HG03135 (cell line): ENCODE measurements at regions not wholly inside any gene's neighbourhood (a gene's known extent, or its start where the extent isn't known, plus 50 kb on each side); places are given as distances from the start of the nearest gene placed in this dataset.
"Not testable (repeated sequence)": the region's sequence is repeated elsewhere in the genome, so short reads cannot be mapped to it uniquely, and the experiment has no call there.

ENCODE experiments used
- ATAC-seq: cut with Tn5 transposase; IDR thresholded peaks from one replicate; pipeline ENCODE4 v1.9.1; 2021; ENCODE audit warnings: mild to moderate bottlenecking, moderate library complexity; ENCODE audit not compliant: unreplicated experiment

DNA sequence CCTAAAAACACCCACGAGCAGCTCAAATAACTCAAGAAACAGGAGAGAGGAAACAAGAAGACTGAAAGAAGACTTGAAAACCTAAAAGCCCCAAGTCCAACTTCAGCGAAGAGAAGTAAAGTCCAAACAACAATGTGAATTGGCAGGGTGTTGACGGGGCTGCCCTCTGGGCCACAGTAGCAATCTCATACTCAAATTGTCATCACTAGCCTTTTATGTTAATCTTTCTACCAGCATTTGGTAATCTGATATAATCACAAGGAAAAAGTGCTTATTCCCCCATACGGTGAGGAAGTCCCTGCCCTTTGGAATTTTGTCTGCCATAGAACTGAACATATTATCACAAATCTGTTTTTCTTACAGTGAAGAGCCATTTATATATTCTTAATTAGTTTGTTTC lies 51.5 kb upstream of the IFNE start:
- no peak for ATAC-seq

DNA sequence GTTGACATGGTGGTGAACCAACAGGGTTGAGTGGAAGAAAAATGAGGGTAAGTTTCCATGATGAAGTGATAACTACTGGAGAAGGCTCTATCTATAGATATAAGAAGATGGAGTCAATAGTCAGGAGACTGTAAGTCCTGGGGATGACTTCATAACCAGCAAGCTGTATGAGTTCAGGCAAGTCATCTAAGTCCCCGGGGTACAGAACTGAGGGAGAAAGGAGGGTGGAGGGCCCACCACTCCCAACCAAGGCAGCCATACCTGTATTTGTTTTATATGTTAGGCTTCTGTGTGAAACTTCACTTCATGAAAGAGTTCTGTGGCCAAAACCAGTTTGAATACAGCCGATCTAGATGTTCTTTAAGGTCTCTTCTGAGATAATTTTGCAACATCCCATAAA lies 53.3 kb upstream of the IFNE start:
- no peak for ATAC-seq

DNA sequence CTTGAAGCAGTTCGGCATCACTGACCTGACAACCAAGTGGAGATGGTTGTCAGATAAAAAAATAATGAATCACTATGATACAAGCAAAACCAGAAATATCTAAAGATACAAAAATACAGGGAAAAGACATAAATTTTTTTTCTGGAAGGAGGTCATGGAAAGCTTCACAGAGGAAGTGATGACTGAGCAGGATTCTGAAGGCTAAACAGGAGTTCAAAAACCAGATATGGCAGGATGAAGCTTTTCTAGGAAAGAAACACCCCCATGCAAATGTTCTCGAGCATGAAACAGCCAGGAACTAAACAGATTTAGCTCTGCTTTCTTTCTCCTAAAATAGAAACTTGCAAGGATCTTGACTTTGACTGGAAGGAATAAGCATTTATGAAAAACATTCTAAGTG lies 60.7 kb upstream of the IFNE start:
- no peak for ATAC-seq

- no peak for ATAC-seq
Measured at GRCh38 chr9:21543187-21543586, 61.1 kb upstream of the IFNE start.

GRCh38 chr9:21543816-21544215 lies 61.7 kb upstream of the IFNE start:
- not testable (repeated sequence) for ATAC-seq

- no peak for ATAC-seq
Measured at GRCh38 chr9:21546949-21547348, 64.8 kb upstream of the IFNE start.

DNA sequence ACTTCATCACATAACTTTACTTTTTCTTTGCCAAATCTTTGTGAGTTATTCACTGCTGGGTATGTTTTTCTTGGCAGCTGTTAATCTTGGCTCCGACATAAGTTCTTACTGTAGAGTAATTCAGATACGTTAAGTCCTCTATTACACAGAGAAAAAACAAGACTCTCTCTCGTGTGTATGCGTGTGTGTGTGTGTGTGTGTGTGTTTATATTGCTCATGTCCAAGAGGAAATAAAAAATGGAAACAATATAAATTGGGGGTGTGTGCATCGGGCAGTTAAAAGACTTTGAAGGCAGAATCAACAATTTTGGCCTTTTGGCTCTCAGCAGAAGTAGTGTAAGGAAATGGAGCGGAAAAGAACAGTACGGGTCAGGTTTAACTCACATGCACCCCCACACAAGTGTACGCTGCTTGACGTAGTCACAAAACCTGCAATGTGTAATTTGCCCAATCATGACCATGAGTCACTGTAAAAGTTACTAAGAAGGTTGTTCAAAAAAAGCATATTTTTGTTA lies 67.2 kb upstream of the IFNE start:
- no peak for ATAC-seq

- ATAC-seq, result no peak
Measured at GRCh38 chr9:21549890-21550289, 67.8 kb upstream of the IFNE start.

DNA sequence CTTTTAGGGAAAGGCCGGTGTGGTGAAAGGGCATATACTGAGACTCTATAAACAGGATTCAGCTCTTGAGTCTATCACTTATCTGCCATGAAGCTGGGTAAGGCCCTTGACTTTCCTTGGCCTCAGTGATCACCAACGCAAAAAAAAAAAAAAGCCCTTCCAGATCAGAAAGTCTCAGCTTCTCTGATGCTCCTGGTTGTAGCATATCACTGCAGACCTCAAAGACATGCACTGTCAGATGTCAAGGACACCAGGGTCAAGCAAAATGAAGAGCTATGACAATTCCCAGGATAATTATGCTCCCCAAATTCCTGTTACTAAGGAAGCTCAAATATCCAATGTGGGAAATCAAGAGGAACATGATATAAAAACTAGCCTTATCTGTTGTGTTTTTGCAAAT lies 68.3 kb upstream of the IFNE start:
- ATAC-seq, result no peak

DNA sequence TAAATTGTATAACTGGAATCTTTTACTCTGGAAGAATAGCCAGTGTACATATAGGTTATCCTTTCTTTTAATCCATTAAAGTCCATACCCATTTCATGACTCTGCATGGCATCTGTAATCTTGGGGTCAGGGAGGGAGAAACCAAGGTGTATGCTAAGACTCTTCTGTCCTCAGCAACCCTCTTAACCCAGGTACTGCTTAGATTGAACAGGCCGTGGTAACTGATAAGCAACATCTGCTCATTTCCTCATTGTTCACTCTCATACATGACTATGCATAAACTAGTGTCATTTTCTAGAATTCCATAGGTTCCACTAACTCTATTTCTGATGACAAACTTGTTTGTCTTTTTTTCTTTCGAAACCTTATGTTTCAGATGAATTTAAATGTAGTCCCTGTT lies 69.3 kb upstream of the IFNE start:
- no peak for ATAC-seq

GRCh38 chr9:21552244-21553170 lies 70.4 kb upstream of the IFNE start:
- ATAC-seq, result no peak

- no peak for ATAC-seq
Measured at GRCh38 chr9:21553441-21553840, 71.3 kb upstream of the IFNE start.

GRCh38 chr9:21554813-21555212 lies 72.7 kb upstream of the IFNE start:
- no peak for ATAC-seq

DNA sequence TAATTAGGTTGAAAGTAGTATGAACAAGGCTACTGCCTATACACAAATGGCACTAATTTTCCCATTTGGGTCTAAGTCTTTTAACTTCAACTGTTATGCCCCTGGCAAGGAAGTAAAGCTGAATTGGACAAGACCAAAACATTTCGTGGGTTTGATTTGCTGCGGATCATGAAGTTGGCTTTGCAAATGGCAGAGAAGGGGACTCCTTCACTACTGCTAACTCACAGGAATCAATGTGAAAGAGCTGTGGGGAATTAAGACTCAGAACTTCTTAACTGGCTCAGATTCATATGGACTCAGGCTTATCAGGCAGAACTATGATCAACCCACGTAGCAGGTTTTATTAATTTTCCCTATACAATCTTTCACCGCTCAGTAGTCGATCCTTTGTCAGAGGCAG lies 73.8 kb upstream of the IFNE start:
- no peak for ATAC-seq

GRCh38 chr9:21556581-21557427 lies 74.7 kb upstream of the IFNE start:
- ATAC-seq, result no peak

GRCh38 chr9:21557428-21557768 lies 75.3 kb upstream of the IFNE start:
- ATAC-seq, result no peak

DNA sequence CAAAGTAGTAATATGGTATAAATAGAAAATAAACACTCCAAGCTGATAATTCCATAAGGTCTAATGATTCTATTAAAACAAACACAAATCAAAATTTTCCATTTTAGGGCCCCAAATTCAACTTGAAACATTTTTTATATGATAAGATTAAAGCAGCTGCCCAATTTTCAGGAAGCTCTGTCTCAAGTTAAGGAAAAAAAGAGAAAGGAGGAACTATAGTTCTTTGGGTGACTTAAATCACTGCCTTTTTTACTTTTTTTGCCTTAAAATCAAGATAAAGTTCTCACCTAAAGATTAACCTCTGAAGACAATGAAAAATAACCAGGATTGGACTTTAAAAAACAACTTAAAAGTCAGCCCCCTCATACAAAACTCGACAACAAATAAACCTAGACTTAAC lies 76.0 kb upstream of the IFNE start:
- no peak for ATAC-seq

GRCh38 chr9:21558615-21559401 lies 76.7 kb upstream of the IFNE start:
- peak; percentile 20 for ATAC-seq

- peak; percentile 76 for ATAC-seq
Measured at GRCh38 chr9:21559402-21560280, 77.5 kb upstream of the IFNE start.

- no peak for ATAC-seq
Measured at GRCh38 chr9:21560281-21560745, 78.2 kb upstream of the IFNE start.
